ENCODE measurements at regions not wholly inside any gene's neighbourhood (a gene's known extent, or its start where the extent isn't known, plus 50 kb on each side); places are given as distances from the start of the nearest gene placed in this dataset.

- H3K9me3 Mint-ChIP-seq (ENCODE audit: low read depth, unreplicated experiment), result no peaks in the 10 kb centered on the region
- intact Hi-C loops (cut with micrococcal nuclease; ENCODE audit: unreplicated experiment), result no loop called here
- no peaks in the 10 kb centered on the region for H3K4me1 Mint-ChIP-seq (ENCODE audit: low read depth, unreplicated experiment)
- no peak for DNase-seq
- H3K4me3 Mint-ChIP-seq (ENCODE audit: low read depth, unreplicated experiment), result no peak overlapping the region
- TF ChIP-seq CTCF (IDR thresholded peaks at IDR 0.05; ENCODE audit: unreplicated experiment), result no peak
- no peaks in the 10 kb centered on the region for H3K36me3 Mint-ChIP-seq (ENCODE audit: insufficient read depth, unreplicated experiment)
- BruUV-seq (replicated peaks), result no TSS peak
- no peak overlapping the region for H3K27ac Mint-ChIP-seq (ENCODE audit: unreplicated experiment)
- CTCF ChIA-PET, result no interaction called here
- H3K27me3 Mint-ChIP-seq (ENCODE audit: unreplicated experiment), result peaks cover 66% of the 10 kb centered on the region
Observed at GRCh38 chr1:53406551-53407235, 52.5 kb upstream of the DMRTB1 start.

GRCh38 chr1:53408013-53408754, 51.0 kb upstream of the DMRTB1 start:
- no peak overlapping the region for H3K27ac Mint-ChIP-seq (ENCODE audit: unreplicated experiment)
- BruUV-seq (replicated peaks), result no TSS peak
- no peak overlapping the region for H3K4me3 Mint-ChIP-seq (ENCODE audit: low read depth, unreplicated experiment)
- no peaks in the 10 kb centered on the region for H3K36me3 Mint-ChIP-seq (ENCODE audit: insufficient read depth, unreplicated experiment)
- H3K9me3 Mint-ChIP-seq (ENCODE audit: low read depth, unreplicated experiment), result no peaks in the 10 kb centered on the region
- TF ChIP-seq CTCF (IDR thresholded peaks at IDR 0.05; ENCODE audit: unreplicated experiment), result no peak
- CTCF ChIA-PET, result no interaction called here
- no peak for DNase-seq
- intact Hi-C loops (cut with micrococcal nuclease; ENCODE audit: unreplicated experiment), result no loop called here
- H3K27me3 Mint-ChIP-seq (ENCODE audit: unreplicated experiment), result peaks cover 51% of the 10 kb centered on the region
- peaks cover 7% of the 10 kb centered on the region for H3K4me1 Mint-ChIP-seq (ENCODE audit: low read depth, unreplicated experiment)

GRCh38 chr1:53408755-53409129, 50.5 kb upstream of the DMRTB1 start:
- intact Hi-C loops (cut with micrococcal nuclease; ENCODE audit: unreplicated experiment), result no loop called here
- no peak overlapping the region for H3K27ac Mint-ChIP-seq (ENCODE audit: unreplicated experiment)
- H3K4me3 Mint-ChIP-seq (ENCODE audit: low read depth, unreplicated experiment), result no peak overlapping the region
- TF ChIP-seq CTCF (IDR thresholded peaks at IDR 0.05; ENCODE audit: unreplicated experiment), result no peak
- CTCF ChIA-PET, result no interaction called here
- peaks cover 47% of the 10 kb centered on the region for H3K27me3 Mint-ChIP-seq (ENCODE audit: unreplicated experiment)
- no peak for DNase-seq
- BruUV-seq (replicated peaks), result no TSS peak
- H3K36me3 Mint-ChIP-seq (ENCODE audit: insufficient read depth, unreplicated experiment), result no peaks in the 10 kb centered on the region
- H3K9me3 Mint-ChIP-seq (ENCODE audit: low read depth, unreplicated experiment), result no peaks in the 10 kb centered on the region
- peaks cover 13% of the 10 kb centered on the region for H3K4me1 Mint-ChIP-seq (ENCODE audit: low read depth, unreplicated experiment)

- H3K9me3 Mint-ChIP-seq (ENCODE audit: low read depth, unreplicated experiment), result no peaks in the 10 kb centered on the region
- H3K36me3 Mint-ChIP-seq (ENCODE audit: insufficient read depth, unreplicated experiment), result no peaks in the 10 kb centered on the region
- DNase-seq, result no peak
- intact Hi-C loops (cut with micrococcal nuclease; ENCODE audit: unreplicated experiment), result no loop called here
- TF ChIP-seq CTCF (IDR thresholded peaks at IDR 0.05; ENCODE audit: unreplicated experiment), result no peak
- BruUV-seq (replicated peaks), result no TSS peak
- H3K4me1 Mint-ChIP-seq (ENCODE audit: low read depth, unreplicated experiment), result peaks cover 13% of the 10 kb centered on the region
- H3K4me3 Mint-ChIP-seq (ENCODE audit: low read depth, unreplicated experiment), result no peak overlapping the region
- CTCF ChIA-PET, result no interaction called here
- peaks cover 42% of the 10 kb centered on the region for H3K27me3 Mint-ChIP-seq (ENCODE audit: unreplicated experiment)
- H3K27ac Mint-ChIP-seq (ENCODE audit: unreplicated experiment), result no peak overlapping the region
Observed at GRCh38 chr1:53409233-53409632, 50.0 kb upstream of the DMRTB1 start.
